GM12865 (cell line): ENCODE measurements at regions not wholly inside any gene's neighbourhood (a gene's known extent, or its start where the extent isn't known, plus 50 kb on each side); places are given as distances from the start of the nearest gene placed in this dataset.

Experiments
- DNase-seq: peaks from one replicate; pipeline ENCODE4 v3.0.0; 2010; ENCODE audit warnings: low read depth
- H3K4me3 ChIP-seq: 2 replicates; pipeline ENCODE4 v1.5.1; 2011; ENCODE audit warnings: mild to moderate bottlenecking, low read depth, low read length, control low read depth
- CTCF ChIP-seq: IDR thresholded peaks from 2 replicates; pipeline ENCODE4 v1.5.1; 2011; ENCODE audit warnings: low read length, control low read depth, low read depth, inconsistent platforms; ENCODE audit not compliant: insufficient read depth; ENCODE audit errors: missing control alignments

GRCh38 chr5:113901718-113902117 is 388.2 kb downstream of the YTHDC2 start:
- no peak overlapping the region for H3K4me3 ChIP-seq
- TF ChIP-seq CTCF, result no peak
- no peak for DNase-seq

DNA sequence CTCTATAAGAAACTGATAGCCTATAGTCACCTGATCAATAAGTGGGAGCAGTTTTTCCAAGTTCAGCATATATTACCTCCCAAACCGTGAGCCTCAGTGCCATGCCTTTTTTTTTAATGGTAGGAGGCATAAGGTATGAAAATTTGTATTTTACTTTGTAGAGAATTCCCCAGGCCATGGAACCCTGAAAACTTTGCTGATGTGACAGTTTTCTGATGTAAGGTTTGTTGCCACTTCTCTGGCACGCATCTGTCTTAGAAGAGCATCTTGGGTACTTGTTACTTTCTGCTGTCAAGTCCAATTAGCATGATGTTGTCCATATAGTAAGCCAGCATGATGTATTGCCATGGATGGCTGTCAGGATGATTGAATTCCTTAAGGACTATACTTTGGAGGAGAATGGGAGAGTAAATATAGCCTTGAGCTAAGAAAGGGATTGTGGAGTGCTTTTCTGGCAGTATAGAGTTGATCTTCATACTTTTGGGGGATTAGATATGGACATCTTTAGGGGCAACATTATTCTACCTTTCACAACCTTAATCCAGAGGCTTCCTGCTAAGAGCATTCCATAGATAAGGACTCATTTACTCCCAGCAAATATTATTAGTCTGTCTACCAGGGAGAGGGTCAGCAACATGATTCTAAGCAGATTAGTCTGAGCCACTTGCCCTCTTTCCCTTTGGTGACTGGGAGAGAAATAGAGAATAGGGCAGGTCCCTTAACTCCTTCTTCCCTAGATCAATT is 389.6 kb downstream of the YTHDC2 start:
- TF ChIP-seq CTCF, result no peak
- DNase-seq, result no peak
- no peak overlapping the region for H3K4me3 ChIP-seq

- no peak for DNase-seq
- H3K4me3 ChIP-seq, result no peak overlapping the region
- no peak for TF ChIP-seq CTCF
Observed at GRCh38 chr5:113909782-113910181, 396.3 kb downstream of the YTHDC2 start.

GRCh38 chr5:113917997-113918396 is 404.5 kb downstream of the YTHDC2 start:
- H3K4me3 ChIP-seq, result no peak overlapping the region
- TF ChIP-seq CTCF, result no peak
- DNase-seq, result no peak

DNA sequence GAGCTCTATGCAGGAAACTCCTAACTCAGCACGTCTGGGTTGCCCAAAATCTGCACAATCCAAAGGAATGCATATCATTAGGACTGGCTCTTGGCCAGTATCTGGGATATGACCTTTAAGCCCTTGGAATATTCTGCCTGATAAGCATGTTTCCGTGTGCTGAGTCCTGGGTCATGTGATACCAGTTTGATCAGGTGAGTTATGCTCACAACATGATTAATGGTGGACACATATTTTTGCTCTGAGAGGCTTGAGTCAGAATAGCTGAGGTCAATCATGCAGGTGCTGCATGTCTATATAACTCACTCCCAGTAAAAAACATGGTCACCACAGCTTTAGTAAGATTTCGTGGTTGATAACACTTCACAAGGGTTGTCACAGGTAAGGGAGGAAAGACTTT is 408.8 kb downstream of the YTHDC2 start:
- no peak overlapping the region for H3K4me3 ChIP-seq
- no peak for TF ChIP-seq CTCF
- no peak for DNase-seq

DNA sequence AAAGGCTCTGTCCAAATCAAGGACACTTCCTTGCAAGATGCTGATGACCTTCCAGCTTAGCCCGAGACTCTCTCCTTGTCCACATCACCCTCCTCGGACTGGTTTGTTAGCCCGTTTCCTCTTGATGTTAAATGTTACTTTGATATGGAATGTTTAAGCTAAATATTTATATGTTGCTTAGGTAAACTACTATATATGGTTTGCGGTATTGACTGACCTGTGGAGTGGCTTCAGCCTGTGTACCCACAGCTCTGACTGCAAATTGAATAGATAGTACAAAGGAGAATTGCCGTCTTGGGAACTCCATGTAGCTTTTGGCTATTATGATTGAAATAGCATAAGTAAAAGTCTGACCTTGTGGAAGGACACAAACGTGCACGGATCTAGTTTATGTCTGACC is 422.0 kb downstream of the YTHDC2 start:
- DNase-seq, result no peak
- no peak for TF ChIP-seq CTCF
- no peak overlapping the region for H3K4me3 ChIP-seq

GRCh38 chr5:113937301-113937700 is 423.8 kb downstream of the YTHDC2 start:
- no peak overlapping the region for H3K4me3 ChIP-seq
- no peak for DNase-seq
- no peak for TF ChIP-seq CTCF
